K562 (cell line): ENCODE measurements at regions not wholly inside any gene's neighbourhood (a gene's known extent, or its start where the extent isn't known, plus 50 kb on each side); places are given as distances from the start of the nearest gene placed in this dataset.

Experiments
- ATF6 ChIP-seq: sonication (generic); formaldehyde crosslinking; IDR thresholded peaks from 2 replicates; pipeline ENCODE4 v1.4.0; 2020; ENCODE audit warnings: mild to moderate bottlenecking, missing genetic modification reagents
- CTCF ChIP-seq, 3 experiments: IDR thresholded peaks in 2 of 3; conservative IDR thresholded peaks in 1 of 3; 2 replicates each; pipeline ENCODE4 v1.5.1; 2011 to 2012; ENCODE audit warnings: low read length in 3 of 3, mild to moderate bottlenecking in 3 of 3, control low read depth in 2 of 3, improper control_type of control experiment in 1 of 3, inconsistent platforms in 1 of 3, low read depth in 1 of 3, mixed read lengths in 1 of 3, moderate library complexity in 1 of 3; ENCODE audit not compliant: insufficient read depth in 2 of 3
- MAFK ChIP-seq: IDR thresholded peaks from 2 replicates; pipeline ENCODE4 v1.6.1; 2011; ENCODE audit warnings: low read length, improper control_type of control experiment
- NFE2 ChIP-seq: IDR thresholded peaks from 2 replicates; pipeline ENCODE4 v1.6.1; 2014; ENCODE audit warnings: antibody characterized with exemption, low read depth
- YY1 ChIP-seq, 3 experiments: IDR thresholded peaks; 2 replicates each; pipeline ENCODE4 v1.6.1; 2011; ENCODE audit warnings: low read length in 2 of 3, mild to moderate bottlenecking in 2 of 3, moderate library complexity in 2 of 3, borderline replicate concordance in 1 of 3, control low read depth in 1 of 3, low read depth in 1 of 3; ENCODE audit not compliant: insufficient read depth in 3 of 3, insufficient replicate concordance in 2 of 3, control insufficient read depth in 1 of 3, insufficient read length in 1 of 3; ENCODE audit errors: extremely low read depth in 1 of 3
- ZNF12 ChIP-seq: sonication (generic); formaldehyde crosslinking; IDR thresholded peaks from 2 replicates; pipeline ENCODE4 v1.4.0; 2020; ENCODE audit warnings: mild to moderate bottlenecking, missing genetic modification reagents
- ZNF124 ChIP-seq: sonication (generic); formaldehyde crosslinking; IDR thresholded peaks from 2 replicates; pipeline ENCODE4 v1.8.1; 2022; ENCODE audit warnings: missing genetic modification reagents
- ZNF174 ChIP-seq: fragments of 250-450 bp; sonication (Bioruptor Pico); IDR thresholded peaks from 2 replicates; pipeline ENCODE4 v1.4.0; 2020; ENCODE audit warnings: mild to moderate bottlenecking
- ZZZ3 ChIP-seq: fragments of 450-650 bp; IDR thresholded peaks from 2 replicates; pipeline ENCODE4 v1.6.1; 2016; ENCODE audit warnings: antibody characterized with exemption, mild to moderate bottlenecking, moderate library complexity

- TF ChIP-seq ZNF124 (CRISPR knock-in tag) (no peak), ZZZ3 (no peak), NFE2 (no peak), YY1 (IDR thresholded peaks at IDR 0.05; ENCODE audit: borderline replicate concordance in 1 of 3, control insufficient read depth in 1 of 3, extremely low read depth in 1 of 3, insufficient read depth in 3 of 3, insufficient read length in 1 of 3, insufficient replicate concordance in 2 of 3, low read depth in 1 of 3, low read length in 2 of 3) (no peak), ZNF12 (CRISPR knock-in tag) (no peak), ATF6 (CRISPR knock-in tag) (no peak), ZNF174 (CRISPR knock-in tag) (no peak), MAFK (no peak), CTCF (IDR thresholded peaks at IDR 0.05 in 2 of 3, conservative IDR thresholded peaks at IDR 0.05 in 1 of 3; ENCODE audit: insufficient read depth in 2 of 3, low read depth in 1 of 3, low read length in 3 of 3) (no peak)
Measured at GRCh38 chr10:3010334-3010733, 57.0 kb upstream of the PFKP start.
